SU-DHL-6 (cell line): ENCODE measurements at regions not wholly inside any gene's neighbourhood (a gene's known extent, or its start where the extent isn't known, plus 50 kb on each side); places are given as distances from the start of the nearest gene placed in this dataset.

ENCODE experiments used
- H2AFZ ChIP-seq: fragments of 200-600 bp; sonication (generic); 2 replicates; pipeline ENCODE4 v1.6.1; 2014; ENCODE audit warnings: low read depth, mild to moderate bottlenecking, moderate library complexity, mixed read lengths, antibody characterized with exemption, low read length; ENCODE audit not compliant: severe bottlenecking
- H3F3A ChIP-seq: fragments of 200-600 bp; shearing (Covaris generic); 2 replicates; pipeline ENCODE4 v1.6.0; 2016; ENCODE audit warnings: antibody characterized with exemption, mild to moderate bottlenecking; ENCODE audit not compliant: insufficient read depth
- H3K27ac ChIP-seq: fragments of 200-600 bp; sonication (generic); 2 replicates; pipeline ENCODE4 v1.5.1; 2016; ENCODE audit warnings: low read depth, mild to moderate bottlenecking, low read length, moderate library complexity, mixed read lengths
- H3K27me3 ChIP-seq: fragments of 200-600 bp; sonication (generic), shearing (Covaris generic); 2 replicates; pipeline ENCODE4 v1.6.0; 2014; ENCODE audit warnings: mild to moderate bottlenecking, low read length
- H3K36me3 ChIP-seq: fragments of 200-600 bp; sonication (generic); 2 replicates; pipeline ENCODE4 v1.6.1; 2014; ENCODE audit warnings: mild to moderate bottlenecking, low read length, mixed read lengths
- H3K4me2 ChIP-seq: fragments of 300-600, 200-600 bp; shearing (Covaris generic), sonication (generic); 2 replicates; pipeline ENCODE4 v1.6.0; 2014; ENCODE audit warnings: low read length, low read depth, mild to moderate bottlenecking; ENCODE audit not compliant: poor library complexity, severe bottlenecking
- H3K4me3 ChIP-seq: fragments of 200-600 bp; sonication (generic); 2 replicates; pipeline ENCODE4 v1.5.1; 2014; ENCODE audit warnings: antibody characterized with exemption, low read length, mild to moderate bottlenecking, mixed read lengths; ENCODE audit not compliant: insufficient read depth, poor library complexity, severe bottlenecking
- H3K79me2 ChIP-seq: fragments of 200-600 bp; sonication (generic); 2 replicates; pipeline ENCODE4 v1.6.1; 2014; ENCODE audit warnings: mild to moderate bottlenecking, low read length, moderate library complexity; ENCODE audit not compliant: insufficient read depth
- H3K9ac ChIP-seq: fragments of 200-600 bp; sonication (generic); 2 replicates; pipeline ENCODE4 v1.7.0; 2014; ENCODE audit warnings: mild to moderate bottlenecking, low read length
- H3K9me2 ChIP-seq: fragments of 200-600 bp; sonication (generic); replicated peaks from 2 replicates; pipeline ENCODE4 v1.6.1; 2014; ENCODE audit warnings: low read length; ENCODE audit not compliant: insufficient read depth
- H3K9me3 ChIP-seq: fragments of 200-600 bp; sonication (generic); 2 replicates; pipeline ENCODE4 v1.6.1; 2014; ENCODE audit warnings: low read length, mixed read lengths; ENCODE audit not compliant: insufficient read depth
- H4K20me1 ChIP-seq: fragments of 200-600 bp; sonication (generic); 2 replicates; pipeline ENCODE4 v1.6.1; 2014; ENCODE audit warnings: low read depth, mild to moderate bottlenecking, antibody characterized with exemption, low read length, moderate library complexity, mixed read lengths
- EZH2phosphoT487 ChIP-seq: fragments of 200-600 bp; sonication (generic), shearing (Covaris generic); conservative IDR thresholded peaks from 2 replicates; pipeline ENCODE4 v1.6.1; 2018; ENCODE audit warnings: mild to moderate bottlenecking, antibody characterized with exemption, low read length, moderate library complexity, mixed read lengths
- TF ChIP-seq, protein P1 (sequence below): fragments of 200-600 bp; sonication (generic); IDR thresholded peaks from one replicate; pipeline ENCODE4 v1.5.1; 2017; ENCODE audit warnings: antibody characterized with exemption, mild to moderate bottlenecking, low read length, moderate library complexity; ENCODE audit not compliant: insufficient read depth, poor library complexity, severe bottlenecking

DNA sequence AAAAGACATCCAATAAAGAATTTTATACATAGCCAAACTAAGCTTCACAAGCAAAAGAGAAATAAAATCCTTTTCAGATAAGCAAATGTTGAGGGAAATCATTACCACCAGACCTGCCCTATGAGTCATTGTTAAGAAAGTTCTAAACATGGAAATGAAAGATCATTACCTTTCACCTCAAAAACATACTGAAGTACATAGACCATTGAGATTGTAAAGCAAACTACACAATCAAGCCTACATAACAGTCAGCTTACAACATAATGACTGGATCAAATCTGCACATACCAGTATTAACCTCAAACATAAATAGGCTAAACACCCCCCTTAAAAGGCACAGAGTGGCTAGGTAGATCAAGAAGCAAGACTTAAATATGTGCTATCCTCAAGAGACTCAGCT is 501.0 kb upstream of the LUZP2 start:
- Histone ChIP-seq H3K36me3 (no peaks in the 10 kb centered on the region), H3K9me3 (no peaks in the 10 kb centered on the region; the same call in 1 of the 2 replicates), H3K79me2 (no peaks in the 10 kb centered on the region), H3K4me3 (no peak overlapping the region), H3F3A (no peaks in the 10 kb centered on the region), H4K20me1 (no peaks in the 10 kb centered on the region), H2AFZ (no peak overlapping the region), H3K9ac (no peak overlapping the region), H3K27me3 (no peaks in the 10 kb centered on the region), H3K9me2 (0 out of 2 replicates have a peak, but pooled peaks cover 3% of the 10 kb centered on the region), H3K27ac (no peak overlapping the region), H3K4me2 (no peak overlapping the region)
- TF ChIP-seq EZH2phosphoT487 = no peak
- TF ChIP-seq, protein P1, sequence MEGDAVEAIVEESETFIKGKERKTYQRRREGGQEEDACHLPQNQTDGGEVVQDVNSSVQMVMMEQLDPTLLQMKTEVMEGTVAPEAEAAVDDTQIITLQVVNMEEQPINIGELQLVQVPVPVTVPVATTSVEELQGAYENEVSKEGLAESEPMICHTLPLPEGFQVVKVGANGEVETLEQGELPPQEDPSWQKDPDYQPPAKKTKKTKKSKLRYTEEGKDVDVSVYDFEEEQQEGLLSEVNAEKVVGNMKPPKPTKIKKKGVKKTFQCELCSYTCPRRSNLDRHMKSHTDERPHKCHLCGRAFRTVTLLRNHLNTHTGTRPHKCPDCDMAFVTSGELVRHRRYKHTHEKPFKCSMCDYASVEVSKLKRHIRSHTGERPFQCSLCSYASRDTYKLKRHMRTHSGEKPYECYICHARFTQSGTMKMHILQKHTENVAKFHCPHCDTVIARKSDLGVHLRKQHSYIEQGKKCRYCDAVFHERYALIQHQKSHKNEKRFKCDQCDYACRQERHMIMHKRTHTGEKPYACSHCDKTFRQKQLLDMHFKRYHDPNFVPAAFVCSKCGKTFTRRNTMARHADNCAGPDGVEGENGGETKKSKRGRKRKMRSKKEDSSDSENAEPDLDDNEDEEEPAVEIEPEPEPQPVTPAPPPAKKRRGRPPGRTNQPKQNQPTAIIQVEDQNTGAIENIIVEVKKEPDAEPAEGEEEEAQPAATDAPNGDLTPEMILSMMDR = no peak

DNA sequence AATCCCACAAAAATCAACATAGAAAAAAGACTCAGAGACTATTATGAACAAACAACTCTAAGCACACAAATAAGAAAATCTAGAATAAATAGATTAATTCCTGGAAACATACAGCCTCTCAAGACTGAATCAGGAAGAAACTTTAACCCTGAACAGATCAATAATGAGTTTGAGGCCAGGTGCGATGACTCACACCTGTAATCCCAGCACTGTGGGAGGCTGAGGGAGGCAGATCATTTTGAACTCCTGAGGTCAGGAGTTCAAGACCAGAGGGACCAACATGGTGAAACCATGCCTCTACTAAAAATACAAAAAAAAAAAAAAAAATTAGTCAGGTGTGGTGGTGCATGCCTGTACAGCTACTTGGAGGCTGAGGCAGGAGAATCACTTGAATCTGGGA is 499.5 kb upstream of the LUZP2 start:
- TF ChIP-seq, protein P1 = no peak
- no peak for TF ChIP-seq EZH2phosphoT487
- Histone ChIP-seq H3K36me3 (no peaks in the 10 kb centered on the region), H3K4me3 (no peak overlapping the region), H3K9me3 (no peaks in the 10 kb centered on the region; the same call in 1 of the 2 replicates), H3K27ac (no peak overlapping the region), H3K79me2 (no peaks in the 10 kb centered on the region), H3K27me3 (no peaks in the 10 kb centered on the region), H3F3A (no peaks in the 10 kb centered on the region), H3K9me2 (0 out of 2 replicates have a peak, but pooled peaks cover 3% of the 10 kb centered on the region), H2AFZ (no peak overlapping the region), H4K20me1 (no peaks in the 10 kb centered on the region), H3K4me2 (no peak overlapping the region), H3K9ac (no peak overlapping the region)

DNA sequence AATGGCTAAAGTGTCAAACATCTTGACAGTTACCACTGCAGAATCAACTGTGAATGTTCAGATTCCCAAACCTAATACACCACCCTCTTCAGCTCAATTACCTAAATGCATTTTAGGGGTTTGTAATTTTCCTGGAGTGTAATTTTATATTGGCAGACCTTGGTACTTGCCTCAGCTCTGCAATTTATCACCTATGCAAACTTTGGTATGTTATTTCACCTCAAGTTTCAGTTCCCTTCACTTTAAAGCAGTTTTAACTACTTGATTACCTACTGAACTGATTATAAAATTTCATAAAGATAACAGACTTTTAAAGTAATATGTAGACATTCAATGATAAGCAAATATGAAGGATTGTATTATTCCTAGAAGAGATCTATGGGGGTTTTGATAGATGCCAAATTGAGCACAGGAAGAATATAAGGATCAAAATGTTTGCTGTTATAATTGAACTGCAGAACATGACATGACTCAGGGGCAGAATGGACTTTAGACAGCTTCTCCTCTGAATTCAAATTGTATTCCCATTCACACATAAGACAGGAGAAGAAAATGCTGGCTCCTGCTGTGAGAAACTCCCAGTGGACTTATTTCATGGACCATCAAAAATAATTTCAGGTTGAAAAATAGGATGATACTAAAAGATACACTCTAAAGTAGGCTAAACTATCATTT is 491.5 kb upstream of the LUZP2 start:
- no peaks in the 10 kb centered on the region for H4K20me1 ChIP-seq
- H2AFZ ChIP-seq = no peak overlapping the region
- H3K27ac ChIP-seq = no peak overlapping the region
- no peaks in the 10 kb centered on the region for H3K9me2 ChIP-seq
- no peaks in the 10 kb centered on the region for H3K36me3 ChIP-seq
- no peaks in the 10 kb centered on the region for H3F3A ChIP-seq
- H3K4me3 ChIP-seq = no peak overlapping the region
- H3K27me3 ChIP-seq = no peaks in the 10 kb centered on the region
- no peaks in the 10 kb centered on the region for H3K9me3 ChIP-seq
- no peak overlapping the region for H3K4me2 ChIP-seq
- no peak overlapping the region for H3K9ac ChIP-seq
- H3K79me2 ChIP-seq = no peaks in the 10 kb centered on the region
- no peak for TF ChIP-seq EZH2phosphoT487

DNA sequence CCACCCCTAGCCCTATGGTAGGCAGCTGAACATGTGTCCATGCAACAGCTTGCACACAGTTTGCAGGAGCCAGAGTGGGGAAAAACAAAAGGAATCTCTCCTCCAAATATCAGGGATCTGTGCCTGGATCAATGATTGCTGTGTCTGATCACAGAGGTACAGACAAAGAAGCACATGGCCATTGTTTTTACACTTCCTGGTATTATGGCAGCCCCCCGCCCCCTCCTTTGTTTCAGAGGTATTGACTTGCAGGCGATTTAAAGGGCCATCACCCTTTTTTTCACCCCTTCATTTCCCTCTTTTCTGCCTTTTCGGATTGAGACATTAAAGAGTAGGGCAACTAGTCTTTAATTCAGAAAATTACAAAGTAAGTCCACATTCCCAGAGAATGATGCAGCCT is 453.0 kb upstream of the LUZP2 start:
- Histone ChIP-seq H3K9me3 (no peaks in the 10 kb centered on the region), H3F3A (no peaks in the 10 kb centered on the region), H4K20me1 (no peaks in the 10 kb centered on the region), H3K4me2 (no peak overlapping the region), H3K27me3 (no peaks in the 10 kb centered on the region), H3K9me2 (no peaks in the 10 kb centered on the region; the same call in 1 of the 2 replicates), H3K9ac (no peak overlapping the region), H3K27ac (no peak overlapping the region), H3K36me3 (no peaks in the 10 kb centered on the region), H3K4me3 (no peak overlapping the region), H2AFZ (no peak overlapping the region), H3K79me2 (no peaks in the 10 kb centered on the region)
- TF ChIP-seq EZH2phosphoT487 = no peak
- TF ChIP-seq, protein P1 = no peak
